SU-DHL-6 (cell line): ENCODE measurements at regions not wholly inside any gene's neighbourhood (a gene's known extent, or its start where the extent isn't known, plus 50 kb on each side); places are given as distances from the start of the nearest gene placed in this dataset.

Experiments used
- H2AFZ ChIP-seq: fragments of 200-600 bp; sonication (generic); 2 replicates; pipeline ENCODE4 v1.6.1; 2014; ENCODE audit warnings: low read depth, mild to moderate bottlenecking, moderate library complexity, mixed read lengths, antibody characterized with exemption, low read length; ENCODE audit not compliant: severe bottlenecking
- H3F3A ChIP-seq: fragments of 200-600 bp; shearing (Covaris generic); 2 replicates; pipeline ENCODE4 v1.6.0; 2016; ENCODE audit warnings: antibody characterized with exemption, mild to moderate bottlenecking; ENCODE audit not compliant: insufficient read depth
- H3K27ac ChIP-seq: fragments of 200-600 bp; sonication (generic); 2 replicates; pipeline ENCODE4 v1.5.1; 2016; ENCODE audit warnings: low read depth, mild to moderate bottlenecking, low read length, moderate library complexity, mixed read lengths
- H3K27me3 ChIP-seq: fragments of 200-600 bp; sonication (generic), shearing (Covaris generic); 2 replicates; pipeline ENCODE4 v1.6.0; 2014; ENCODE audit warnings: mild to moderate bottlenecking, low read length
- H3K36me3 ChIP-seq: fragments of 200-600 bp; sonication (generic); 2 replicates; pipeline ENCODE4 v1.6.1; 2014; ENCODE audit warnings: mild to moderate bottlenecking, low read length, mixed read lengths
- H3K4me2 ChIP-seq: fragments of 300-600, 200-600 bp; shearing (Covaris generic), sonication (generic); 2 replicates; pipeline ENCODE4 v1.6.0; 2014; ENCODE audit warnings: low read length, low read depth, mild to moderate bottlenecking; ENCODE audit not compliant: poor library complexity, severe bottlenecking
- H3K4me3 ChIP-seq: fragments of 200-600 bp; sonication (generic); 2 replicates; pipeline ENCODE4 v1.5.1; 2014; ENCODE audit warnings: antibody characterized with exemption, low read length, mild to moderate bottlenecking, mixed read lengths; ENCODE audit not compliant: insufficient read depth, poor library complexity, severe bottlenecking
- H3K79me2 ChIP-seq: fragments of 200-600 bp; sonication (generic); 2 replicates; pipeline ENCODE4 v1.6.1; 2014; ENCODE audit warnings: mild to moderate bottlenecking, low read length, moderate library complexity; ENCODE audit not compliant: insufficient read depth
- H3K9ac ChIP-seq: fragments of 200-600 bp; sonication (generic); 2 replicates; pipeline ENCODE4 v1.7.0; 2014; ENCODE audit warnings: mild to moderate bottlenecking, low read length
- H3K9me2 ChIP-seq: fragments of 200-600 bp; sonication (generic); replicated peaks from 2 replicates; pipeline ENCODE4 v1.6.1; 2014; ENCODE audit warnings: low read length; ENCODE audit not compliant: insufficient read depth
- H3K9me3 ChIP-seq: fragments of 200-600 bp; sonication (generic); 2 replicates; pipeline ENCODE4 v1.6.1; 2014; ENCODE audit warnings: low read length, mixed read lengths; ENCODE audit not compliant: insufficient read depth
- H4K20me1 ChIP-seq: fragments of 200-600 bp; sonication (generic); 2 replicates; pipeline ENCODE4 v1.6.1; 2014; ENCODE audit warnings: low read depth, mild to moderate bottlenecking, antibody characterized with exemption, low read length, moderate library complexity, mixed read lengths
- CTCF ChIP-seq: fragments of 200-600 bp; sonication (generic); IDR thresholded peaks from one replicate; pipeline ENCODE4 v1.5.1; 2017; ENCODE audit warnings: antibody characterized with exemption, mild to moderate bottlenecking, low read length, moderate library complexity; ENCODE audit not compliant: insufficient read depth, poor library complexity, severe bottlenecking
- EZH2phosphoT487 ChIP-seq: fragments of 200-600 bp; sonication (generic), shearing (Covaris generic); conservative IDR thresholded peaks from 2 replicates; pipeline ENCODE4 v1.6.1; 2018; ENCODE audit warnings: mild to moderate bottlenecking, antibody characterized with exemption, low read length, moderate library complexity, mixed read lengths

GRCh38 chr6:74551896-74552295 is 654.0 kb downstream of the COL12A1 start:
- Histone ChIP-seq H3K4me2 (no peak overlapping the region), H2AFZ (no peak overlapping the region), H4K20me1 (no peaks in the 10 kb centered on the region), H3K4me3 (no peak overlapping the region), H3K79me2 (no peaks in the 10 kb centered on the region), H3K9me3 (no peaks in the 10 kb centered on the region), H3K27me3 (no peaks in the 10 kb centered on the region; the same call in 1 of the 2 replicates), H3K36me3 (no peaks in the 10 kb centered on the region), H3K9ac (no peak overlapping the region), H3K27ac (no peak overlapping the region), H3F3A (no peaks in the 10 kb centered on the region), H3K9me2 (no peaks in the 10 kb centered on the region)
- TF ChIP-seq EZH2phosphoT487 (no peak), CTCF (no peak)

- no peaks in the 10 kb centered on the region for H4K20me1 ChIP-seq
- no peaks in the 10 kb centered on the region; the same call in 1 of the 2 replicates for H3K27me3 ChIP-seq
- H3K27ac ChIP-seq: no peak overlapping the region
- no peaks in the 10 kb centered on the region for H3K9me2 ChIP-seq
- H3K4me3 ChIP-seq: no peak overlapping the region
- H2AFZ ChIP-seq: no peak overlapping the region
- TF ChIP-seq CTCF (no peak), EZH2phosphoT487 (no peak)
- no peak overlapping the region for H3K4me2 ChIP-seq
- H3K36me3 ChIP-seq: no peaks in the 10 kb centered on the region
- no peak overlapping the region for H3K9ac ChIP-seq
- no peaks in the 10 kb centered on the region for H3K9me3 ChIP-seq
- H3F3A ChIP-seq: no peaks in the 10 kb centered on the region
- H3K79me2 ChIP-seq: no peaks in the 10 kb centered on the region
These were observed 655.0 kb downstream of the COL12A1 start for GRCh38 chr6:74550821-74551220.

DNA sequence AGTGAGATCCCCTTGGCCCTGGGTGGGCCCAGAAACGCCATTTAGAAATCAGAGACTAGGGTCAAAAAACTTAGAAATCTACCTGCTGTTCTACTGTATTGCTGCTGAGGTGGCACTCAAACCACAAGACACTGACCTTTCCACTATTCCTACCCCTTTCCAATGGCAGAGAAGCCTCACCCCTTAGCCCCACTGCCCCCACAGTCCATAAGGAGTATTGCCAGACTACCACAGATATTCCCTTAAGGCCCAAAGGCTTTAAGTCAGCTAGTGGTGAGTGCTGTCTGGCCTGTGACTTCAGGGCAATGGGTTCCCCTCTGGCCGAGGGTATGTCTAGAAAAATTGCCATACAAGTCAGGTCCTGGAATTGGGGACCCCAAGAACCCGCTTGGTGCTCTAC is 656.1 kb downstream of the COL12A1 start:
- no peaks in the 10 kb centered on the region for H3K79me2 ChIP-seq
- H3K36me3 ChIP-seq: no peaks in the 10 kb centered on the region
- TF ChIP-seq CTCF: no peak
- no peak for TF ChIP-seq EZH2phosphoT487
- H3K9me2 ChIP-seq: no peaks in the 10 kb centered on the region
- no peaks in the 10 kb centered on the region for H4K20me1 ChIP-seq
- no peaks in the 10 kb centered on the region; the same call in 1 of the 2 replicates for H3K27me3 ChIP-seq
- no peaks in the 10 kb centered on the region for H3F3A ChIP-seq
- no peak overlapping the region for H3K4me3 ChIP-seq
- H3K9ac ChIP-seq: no peak overlapping the region
- no peak overlapping the region for H2AFZ ChIP-seq
- no peak overlapping the region for H3K27ac ChIP-seq
- no peak overlapping the region for H3K4me2 ChIP-seq
- no peaks in the 10 kb centered on the region for H3K9me3 ChIP-seq
